H1 (cell line): ENCODE measurements at regions not wholly inside any gene's neighbourhood (a gene's known extent, or its start where the extent isn't known, plus 50 kb on each side); places are given as distances from the start of the nearest gene placed in this dataset.

Source experiments
- BRCA1 ChIP-seq: IDR thresholded peaks from 2 replicates; pipeline ENCODE4 v1.6.1; 2012; ENCODE audit warnings: low read depth, low read length, improper control_type of control experiment
- CHD1 ChIP-seq: IDR thresholded peaks from 2 replicates; pipeline ENCODE4 v1.6.1; 2012; ENCODE audit warnings: low read depth, low read length, improper control_type of control experiment
- NANOG ChIP-seq: IDR thresholded peaks from 2 replicates; pipeline ENCODE4 v1.6.1; 2011; ENCODE audit warnings: low read length, low read depth, mild to moderate bottlenecking, inconsistent platforms; ENCODE audit not compliant: insufficient read depth, poor library complexity, severe bottlenecking
- POLR2A ChIP-seq, 2 experiments: IDR thresholded peaks; 1 replicate in 1 of 2; 2 replicates in 1 of 2; pipeline ENCODE4 v1.6.1; 2011; ENCODE audit warnings: low read depth in 2 of 2, low read length in 2 of 2, mild to moderate bottlenecking in 2 of 2; ENCODE audit errors: control extremely low read depth in 1 of 2
- TCF12 ChIP-seq: IDR thresholded peaks from 2 replicates; pipeline ENCODE4 v1.6.1; 2011; ENCODE audit warnings: low read depth, mild to moderate bottlenecking, low read length
- TF ChIP-seq, protein P1 (sequence below): fragments of 300-600 bp; sonication (generic); IDR thresholded peaks from 2 replicates; pipeline ENCODE4 v1.7.1; 2012; ENCODE audit warnings: low read length, moderate library complexity, mild to moderate bottlenecking, inconsistent platforms; ENCODE audit not compliant: insufficient replicate concordance

DNA sequence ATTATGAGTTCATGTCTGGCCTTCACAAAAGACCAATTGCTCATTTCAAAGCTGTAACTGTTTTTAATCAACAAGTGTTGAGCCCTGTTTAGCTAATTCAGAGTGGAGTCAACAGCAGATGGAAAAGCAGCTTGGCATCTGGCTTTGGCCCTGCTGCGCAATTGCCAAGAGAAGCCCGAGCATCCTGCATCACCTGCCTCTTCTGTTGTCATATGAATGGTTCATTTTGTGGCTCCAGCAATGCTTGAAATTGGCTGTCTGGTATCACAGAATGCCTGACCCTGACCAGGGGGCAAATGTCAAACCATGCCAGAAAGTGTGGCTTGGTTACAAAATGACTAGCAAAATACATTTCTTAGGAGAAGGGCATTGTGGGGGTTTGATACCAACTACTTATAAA is 296.5 kb upstream of the PHF14 start (continued):
- TF ChIP-seq NANOG (no peak), CHD1 (no peak), TCF12 (no peak), POLR2A (IDR thresholded peaks at IDR 0.05; ENCODE audit: control extremely low read depth in 1 of 2, low read depth in 2 of 2, low read length in 2 of 2) (no peak), BRCA1 (no peak)
- TF ChIP-seq, protein P1, sequence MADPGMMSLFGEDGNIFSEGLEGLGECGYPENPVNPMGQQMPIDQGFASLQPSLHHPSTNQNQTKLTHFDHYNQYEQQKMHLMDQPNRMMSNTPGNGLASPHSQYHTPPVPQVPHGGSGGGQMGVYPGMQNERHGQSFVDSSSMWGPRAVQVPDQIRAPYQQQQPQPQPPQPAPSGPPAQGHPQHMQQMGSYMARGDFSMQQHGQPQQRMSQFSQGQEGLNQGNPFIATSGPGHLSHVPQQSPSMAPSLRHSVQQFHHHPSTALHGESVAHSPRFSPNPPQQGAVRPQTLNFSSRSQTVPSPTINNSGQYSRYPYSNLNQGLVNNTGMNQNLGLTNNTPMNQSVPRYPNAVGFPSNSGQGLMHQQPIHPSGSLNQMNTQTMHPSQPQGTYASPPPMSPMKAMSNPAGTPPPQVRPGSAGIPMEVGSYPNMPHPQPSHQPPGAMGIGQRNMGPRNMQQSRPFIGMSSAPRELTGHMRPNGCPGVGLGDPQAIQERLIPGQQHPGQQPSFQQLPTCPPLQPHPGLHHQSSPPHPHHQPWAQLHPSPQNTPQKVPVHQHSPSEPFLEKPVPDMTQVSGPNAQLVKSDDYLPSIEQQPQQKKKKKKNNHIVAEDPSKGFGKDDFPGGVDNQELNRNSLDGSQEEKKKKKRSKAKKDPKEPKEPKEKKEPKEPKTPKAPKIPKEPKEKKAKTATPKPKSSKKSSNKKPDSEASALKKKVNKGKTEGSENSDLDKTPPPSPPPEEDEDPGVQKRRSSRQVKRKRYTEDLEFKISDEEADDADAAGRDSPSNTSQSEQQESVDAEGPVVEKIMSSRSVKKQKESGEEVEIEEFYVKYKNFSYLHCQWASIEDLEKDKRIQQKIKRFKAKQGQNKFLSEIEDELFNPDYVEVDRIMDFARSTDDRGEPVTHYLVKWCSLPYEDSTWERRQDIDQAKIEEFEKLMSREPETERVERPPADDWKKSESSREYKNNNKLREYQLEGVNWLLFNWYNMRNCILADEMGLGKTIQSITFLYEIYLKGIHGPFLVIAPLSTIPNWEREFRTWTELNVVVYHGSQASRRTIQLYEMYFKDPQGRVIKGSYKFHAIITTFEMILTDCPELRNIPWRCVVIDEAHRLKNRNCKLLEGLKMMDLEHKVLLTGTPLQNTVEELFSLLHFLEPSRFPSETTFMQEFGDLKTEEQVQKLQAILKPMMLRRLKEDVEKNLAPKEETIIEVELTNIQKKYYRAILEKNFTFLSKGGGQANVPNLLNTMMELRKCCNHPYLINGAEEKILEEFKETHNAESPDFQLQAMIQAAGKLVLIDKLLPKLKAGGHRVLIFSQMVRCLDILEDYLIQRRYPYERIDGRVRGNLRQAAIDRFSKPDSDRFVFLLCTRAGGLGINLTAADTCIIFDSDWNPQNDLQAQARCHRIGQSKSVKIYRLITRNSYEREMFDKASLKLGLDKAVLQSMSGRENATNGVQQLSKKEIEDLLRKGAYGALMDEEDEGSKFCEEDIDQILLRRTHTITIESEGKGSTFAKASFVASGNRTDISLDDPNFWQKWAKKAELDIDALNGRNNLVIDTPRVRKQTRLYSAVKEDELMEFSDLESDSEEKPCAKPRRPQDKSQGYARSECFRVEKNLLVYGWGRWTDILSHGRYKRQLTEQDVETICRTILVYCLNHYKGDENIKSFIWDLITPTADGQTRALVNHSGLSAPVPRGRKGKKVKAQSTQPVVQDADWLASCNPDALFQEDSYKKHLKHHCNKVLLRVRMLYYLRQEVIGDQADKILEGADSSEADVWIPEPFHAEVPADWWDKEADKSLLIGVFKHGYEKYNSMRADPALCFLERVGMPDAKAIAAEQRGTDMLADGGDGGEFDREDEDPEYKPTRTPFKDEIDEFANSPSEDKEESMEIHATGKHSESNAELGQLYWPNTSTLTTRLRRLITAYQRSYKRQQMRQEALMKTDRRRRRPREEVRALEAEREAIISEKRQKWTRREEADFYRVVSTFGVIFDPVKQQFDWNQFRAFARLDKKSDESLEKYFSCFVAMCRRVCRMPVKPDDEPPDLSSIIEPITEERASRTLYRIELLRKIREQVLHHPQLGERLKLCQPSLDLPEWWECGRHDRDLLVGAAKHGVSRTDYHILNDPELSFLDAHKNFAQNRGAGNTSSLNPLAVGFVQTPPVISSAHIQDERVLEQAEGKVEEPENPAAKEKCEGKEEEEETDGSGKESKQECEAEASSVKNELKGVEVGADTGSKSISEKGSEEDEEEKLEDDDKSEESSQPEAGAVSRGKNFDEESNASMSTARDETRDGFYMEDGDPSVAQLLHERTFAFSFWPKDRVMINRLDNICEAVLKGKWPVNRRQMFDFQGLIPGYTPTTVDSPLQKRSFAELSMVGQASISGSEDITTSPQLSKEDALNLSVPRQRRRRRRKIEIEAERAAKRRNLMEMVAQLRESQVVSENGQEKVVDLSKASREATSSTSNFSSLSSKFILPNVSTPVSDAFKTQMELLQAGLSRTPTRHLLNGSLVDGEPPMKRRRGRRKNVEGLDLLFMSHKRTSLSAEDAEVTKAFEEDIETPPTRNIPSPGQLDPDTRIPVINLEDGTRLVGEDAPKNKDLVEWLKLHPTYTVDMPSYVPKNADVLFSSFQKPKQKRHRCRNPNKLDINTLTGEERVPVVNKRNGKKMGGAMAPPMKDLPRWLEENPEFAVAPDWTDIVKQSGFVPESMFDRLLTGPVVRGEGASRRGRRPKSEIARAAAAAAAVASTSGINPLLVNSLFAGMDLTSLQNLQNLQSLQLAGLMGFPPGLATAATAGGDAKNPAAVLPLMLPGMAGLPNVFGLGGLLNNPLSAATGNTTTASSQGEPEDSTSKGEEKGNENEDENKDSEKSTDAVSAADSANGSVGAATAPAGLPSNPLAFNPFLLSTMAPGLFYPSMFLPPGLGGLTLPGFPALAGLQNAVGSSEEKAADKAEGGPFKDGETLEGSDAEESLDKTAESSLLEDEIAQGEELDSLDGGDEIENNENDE, result no peak
